H9 (cell line): ENCODE measurements at regions not wholly inside any gene's neighbourhood (a gene's known extent, or its start where the extent isn't known, plus 50 kb on each side); places are given as distances from the start of the nearest gene placed in this dataset.
A peak's percentile ranks its signal among the peaks of the same experiment; 100 is the strongest.

Experiments
- DNase-seq: peaks from one replicate; pipeline ENCODE4 v3.0.0-alpha.2; 2017
- H2AFZ ChIP-seq: one replicate; pipeline ENCODE4 v1.6.1; 2013; ENCODE audit warnings: mild to moderate bottlenecking, low read length, control low read depth, moderate library complexity
- H2AK5ac ChIP-seq: 2 replicates; pipeline ENCODE4 v1.6.1; 2013; ENCODE audit warnings: low read length, control low read depth, mixed read lengths; ENCODE audit not compliant: insufficient read length
- H2BK120ac ChIP-seq: one replicate; pipeline ENCODE4 v1.6.1; 2013; ENCODE audit warnings: low read depth, mild to moderate bottlenecking, low read length, control low read depth, inconsistent platforms; ENCODE audit not compliant: poor library complexity, severe bottlenecking
- H2BK12ac ChIP-seq: 2 replicates; pipeline ENCODE4 v1.6.1; 2013; ENCODE audit warnings: low read length, control low read depth, mixed read lengths, low read depth; ENCODE audit not compliant: insufficient read length
- H2BK15ac ChIP-seq: 2 replicates; pipeline ENCODE4 v1.6.1; 2013; ENCODE audit warnings: low read depth, low read length, control low read depth
- H2BK20ac ChIP-seq: one replicate; pipeline ENCODE4 v1.6.1; 2013; ENCODE audit warnings: low read depth, mild to moderate bottlenecking, low read length, control low read depth, inconsistent platforms; ENCODE audit not compliant: poor library complexity, severe bottlenecking
- H2BK5ac ChIP-seq: 2 replicates; pipeline ENCODE4 v1.6.1; 2013; ENCODE audit warnings: low read length, control low read depth, mixed read lengths; ENCODE audit not compliant: insufficient read length
- H3K14ac ChIP-seq: 2 replicates; pipeline ENCODE4 v1.6.1; 2013; ENCODE audit warnings: low read length, control low read depth; ENCODE audit not compliant: insufficient read depth
- H3K18ac ChIP-seq: 2 replicates; pipeline ENCODE4 v1.6.1; 2013; ENCODE audit warnings: low read depth, mild to moderate bottlenecking, mixed read lengths, low read length, control low read depth; ENCODE audit not compliant: insufficient read length
- H3K23ac ChIP-seq: 2 replicates; pipeline ENCODE4 v1.6.1; 2013; ENCODE audit warnings: low read length, control low read depth, mixed read lengths, low read depth; ENCODE audit not compliant: insufficient read length
- H3K23me2 ChIP-seq: 2 replicates; pipeline ENCODE4 v1.6.1; 2013; ENCODE audit warnings: low read depth, mild to moderate bottlenecking, mixed read lengths, low read length, control low read depth; ENCODE audit not compliant: insufficient read length, poor library complexity, severe bottlenecking
- H3K27ac ChIP-seq: 2 replicates; pipeline ENCODE4 v1.5.1; 2013; ENCODE audit warnings: low read length, control low read depth, mixed read lengths, low read depth; ENCODE audit not compliant: insufficient read length
- H3K27me3 ChIP-seq: 2 replicates; pipeline ENCODE4 v1.6.1; 2013; ENCODE audit warnings: low read length, control low read depth, inconsistent platforms; ENCODE audit not compliant: insufficient read depth
- H3K4ac ChIP-seq: 2 replicates; pipeline ENCODE4 v1.6.1; 2013; ENCODE audit warnings: low read depth, mild to moderate bottlenecking, control low read depth, inconsistent platforms, low read length, moderate library complexity
- H3K4me1 ChIP-seq: 2 replicates; pipeline ENCODE4 v1.6.1; 2013; ENCODE audit warnings: low read length, control low read depth, inconsistent platforms; ENCODE audit not compliant: insufficient read depth
- H3K4me2 ChIP-seq: 2 replicates; pipeline ENCODE4 v1.6.1; 2013; ENCODE audit warnings: low read length, control low read depth, mixed read lengths; ENCODE audit not compliant: insufficient read length, insufficient read depth
- H3K56ac ChIP-seq: 2 replicates; pipeline ENCODE4 v1.6.1; 2013; ENCODE audit warnings: low read depth, mild to moderate bottlenecking, mixed read lengths, low read length, control low read depth; ENCODE audit not compliant: insufficient read length
- H3K79me1 ChIP-seq: 2 replicates; pipeline ENCODE4 v1.6.1; 2013; ENCODE audit warnings: low read depth, mild to moderate bottlenecking, moderate library complexity, low read length, control low read depth, inconsistent platforms; ENCODE audit not compliant: insufficient read depth, poor library complexity, severe bottlenecking
- H3K79me2 ChIP-seq: 2 replicates; pipeline ENCODE4 v1.6.1; 2013; ENCODE audit warnings: low read length, control low read depth, inconsistent platforms; ENCODE audit not compliant: insufficient read depth
- H3K9ac ChIP-seq: 2 replicates; pipeline ENCODE4 v1.6.1; 2013; ENCODE audit warnings: low read length, control low read depth, mixed read lengths; ENCODE audit not compliant: insufficient read length; ENCODE audit errors: extremely low read depth
- H3K9me3 ChIP-seq: one replicate; pipeline ENCODE4 v1.6.1; 2013; ENCODE audit warnings: low read depth, low read length, inconsistent platforms; ENCODE audit not compliant: control insufficient read depth
- H3T11ph ChIP-seq: one replicate; pipeline ENCODE4 v1.6.1; 2013; ENCODE audit warnings: mild to moderate bottlenecking, low read length, control low read depth, inconsistent platforms
- H4K20me1 ChIP-seq: one replicate; pipeline ENCODE4 v1.6.1; 2013; ENCODE audit not compliant: control insufficient read depth, insufficient read length, insufficient read depth
- H4K5ac ChIP-seq: 2 replicates; pipeline ENCODE4 v1.6.1; 2013; ENCODE audit warnings: low read depth, mild to moderate bottlenecking, mixed read lengths, low read length, control low read depth; ENCODE audit not compliant: insufficient read length
- H4K8ac ChIP-seq: replicated peaks from 2 replicates; pipeline ENCODE4 v1.6.1; 2013; ENCODE audit warnings: low read length, control low read depth, mixed read lengths, low read depth; ENCODE audit not compliant: insufficient read length
- H4K91ac ChIP-seq: 2 replicates; pipeline ENCODE4 v1.6.1; 2013; ENCODE audit warnings: low read depth, mild to moderate bottlenecking, moderate library complexity, mixed read lengths, low read length, control low read depth; ENCODE audit not compliant: insufficient read length
- H3K27ac Mint-ChIP-seq, 3 experiments: 2 replicates in 2 of 3; 3 replicates in 1 of 3; pipeline ENCODE4 v1.8.0; 2020 to 2021; ENCODE audit warnings: mixed read lengths in 3 of 3, mild to moderate bottlenecking in 1 of 3, moderate library complexity in 1 of 3
- H3K27me3 Mint-ChIP-seq: 2 replicates; pipeline ENCODE4 v1.8.0; 2021; ENCODE audit warnings: low read depth, mild to moderate bottlenecking, moderate library complexity, mixed read lengths
- H3K36me3 Mint-ChIP-seq, 3 experiments: 2 replicates in 2 of 3; 3 replicates in 1 of 3; pipeline ENCODE4 v1.8.0; 2020 to 2021; ENCODE audit warnings: low read depth in 3 of 3, mixed read lengths in 3 of 3; ENCODE audit not compliant: insufficient read depth in 1 of 3
- H3K4me1 Mint-ChIP-seq, 2 experiments: 2 replicates each; pipeline ENCODE4 v1.8.0; 2020; ENCODE audit warnings: mixed read lengths in 2 of 2
- H3K4me3 Mint-ChIP-seq, 2 experiments: 2 replicates in 1 of 2; 3 replicates in 1 of 2; pipeline ENCODE4 v1.8.0; 2020 to 2021; ENCODE audit warnings: mild to moderate bottlenecking in 2 of 2, mixed read lengths in 2 of 2, moderate library complexity in 1 of 2
- H3K9me3 Mint-ChIP-seq, 2 experiments: 2 replicates in 1 of 2; 3 replicates in 1 of 2; pipeline ENCODE4 v1.8.0; 2020; ENCODE audit warnings: mild to moderate bottlenecking in 2 of 2, mixed read lengths in 2 of 2, moderate library complexity in 1 of 2
- WGBS: extraction: QIAGEN DNeasy Blood & Tissue Kit; methylation state at CpG from one replicate; pipeline ENCODE4 v1.1.7; 2013; ENCODE audit warnings: missing lambda C conversion rate, low lambda C conversion rate, mixed read lengths; ENCODE audit not compliant: insufficient read length; ENCODE audit errors: extremely low coverage; 5-methylcytosine and 5-hydroxymethylcytosine counted together
- TF ChIP-seq, protein P1 (sequence below): fragments of 200-600 bp; sonication (generic); conservative IDR thresholded peaks from 3 replicates; pipeline ENCODE4 v1.8.0; 2021; ENCODE audit warnings: antibody characterized with exemption, mild to moderate bottlenecking

DNA sequence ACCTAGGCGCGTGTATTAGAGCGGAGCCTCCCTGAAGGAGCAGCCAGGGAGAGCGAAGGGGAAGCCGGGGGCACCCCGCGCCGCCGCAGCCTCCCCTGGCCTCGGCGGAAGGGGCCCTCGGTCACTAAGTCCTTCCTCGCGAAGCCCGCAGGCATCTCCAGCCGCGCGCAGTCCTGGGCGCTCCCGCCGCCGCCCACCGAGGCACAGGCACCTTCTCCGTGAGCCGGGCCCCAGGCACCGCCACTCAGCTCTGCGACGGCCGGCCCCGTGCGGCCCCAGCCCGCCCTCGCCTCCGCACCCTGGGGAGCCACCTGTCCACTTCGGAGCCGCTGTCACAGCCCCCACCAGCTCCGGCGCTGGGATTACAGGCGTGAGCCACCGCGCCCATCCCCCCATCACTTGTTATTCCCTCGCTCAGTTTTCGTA, 80.8 kb downstream of the ZNF467 start:
- Histone ChIP-seq H3K27me3 (no peaks in the 10 kb centered on the region), H2BK120ac (no peak overlapping the region), H3K23ac (no peak overlapping the region), H3K79me1 (no peaks in the 10 kb centered on the region), H2AK5ac (no peak overlapping the region), H2BK20ac (no peak overlapping the region), H2AFZ (no peak overlapping the region), H4K5ac (no peak overlapping the region), H3K9me3 (no peaks in the 10 kb centered on the region), H2BK15ac (no peak overlapping the region), H3K9ac (peak overlapping the region; percentile 13), H3K14ac (0 out of 2 replicates have a peak overlapping the region, but pooled peaks have one; percentile 53), H3K18ac (peak overlapping the region; percentile 48), H2BK12ac (no peak overlapping the region), H3K56ac (no peak overlapping the region), H3K4me1 (no peaks in the 10 kb centered on the region), H4K20me1 (no peaks in the 10 kb centered on the region), H3K4me2 (peak overlapping the region; percentile 27), H3K79me2 (no peaks in the 10 kb centered on the region), H4K91ac (no peak overlapping the region), H3K23me2 (no peaks in the 10 kb centered on the region), H2BK5ac (no peak overlapping the region), H3T11ph (no peak overlapping the region), H3K27ac (no peak overlapping the region), H3K4ac (no peak overlapping the region), H4K8ac (no peak overlapping the region)
- peaks cover 12 to 13% of the 10 kb centered on the region in 2 experiments for H3K4me1 Mint-ChIP-seq
- H3K27me3 Mint-ChIP-seq, result peaks cover 37% of the 10 kb centered on the region
- H3K36me3 Mint-ChIP-seq, result peaks cover 0 to 3% (median 0%) of the 10 kb centered on the region in 3 experiments; a peak in 2 of 7 replicates
- H3K4me3 Mint-ChIP-seq, result peak overlapping the region; percentile 63 to 85
- DNase-seq, result peak; percentile 58
- TF ChIP-seq, protein P1, sequence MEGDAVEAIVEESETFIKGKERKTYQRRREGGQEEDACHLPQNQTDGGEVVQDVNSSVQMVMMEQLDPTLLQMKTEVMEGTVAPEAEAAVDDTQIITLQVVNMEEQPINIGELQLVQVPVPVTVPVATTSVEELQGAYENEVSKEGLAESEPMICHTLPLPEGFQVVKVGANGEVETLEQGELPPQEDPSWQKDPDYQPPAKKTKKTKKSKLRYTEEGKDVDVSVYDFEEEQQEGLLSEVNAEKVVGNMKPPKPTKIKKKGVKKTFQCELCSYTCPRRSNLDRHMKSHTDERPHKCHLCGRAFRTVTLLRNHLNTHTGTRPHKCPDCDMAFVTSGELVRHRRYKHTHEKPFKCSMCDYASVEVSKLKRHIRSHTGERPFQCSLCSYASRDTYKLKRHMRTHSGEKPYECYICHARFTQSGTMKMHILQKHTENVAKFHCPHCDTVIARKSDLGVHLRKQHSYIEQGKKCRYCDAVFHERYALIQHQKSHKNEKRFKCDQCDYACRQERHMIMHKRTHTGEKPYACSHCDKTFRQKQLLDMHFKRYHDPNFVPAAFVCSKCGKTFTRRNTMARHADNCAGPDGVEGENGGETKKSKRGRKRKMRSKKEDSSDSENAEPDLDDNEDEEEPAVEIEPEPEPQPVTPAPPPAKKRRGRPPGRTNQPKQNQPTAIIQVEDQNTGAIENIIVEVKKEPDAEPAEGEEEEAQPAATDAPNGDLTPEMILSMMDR, result no peak
- WGBS, result no CpG with 5 or more reads among the region's 43 CpGs
- no peak overlapping the region; a peak in 1 of 7 replicates for H3K27ac Mint-ChIP-seq
- H3K9me3 Mint-ChIP-seq, result peaks cover 6 to 8% of the 10 kb centered on the region in 2 experiments; a peak in 4 of 5 replicates
